ENCODE measurements at regions not wholly inside any gene's neighbourhood (a gene's known extent, or its start where the extent isn't known, plus 50 kb on each side); places are given as distances from the start of the nearest gene placed in this dataset.

- TF ChIP-seq, protein P1, sequence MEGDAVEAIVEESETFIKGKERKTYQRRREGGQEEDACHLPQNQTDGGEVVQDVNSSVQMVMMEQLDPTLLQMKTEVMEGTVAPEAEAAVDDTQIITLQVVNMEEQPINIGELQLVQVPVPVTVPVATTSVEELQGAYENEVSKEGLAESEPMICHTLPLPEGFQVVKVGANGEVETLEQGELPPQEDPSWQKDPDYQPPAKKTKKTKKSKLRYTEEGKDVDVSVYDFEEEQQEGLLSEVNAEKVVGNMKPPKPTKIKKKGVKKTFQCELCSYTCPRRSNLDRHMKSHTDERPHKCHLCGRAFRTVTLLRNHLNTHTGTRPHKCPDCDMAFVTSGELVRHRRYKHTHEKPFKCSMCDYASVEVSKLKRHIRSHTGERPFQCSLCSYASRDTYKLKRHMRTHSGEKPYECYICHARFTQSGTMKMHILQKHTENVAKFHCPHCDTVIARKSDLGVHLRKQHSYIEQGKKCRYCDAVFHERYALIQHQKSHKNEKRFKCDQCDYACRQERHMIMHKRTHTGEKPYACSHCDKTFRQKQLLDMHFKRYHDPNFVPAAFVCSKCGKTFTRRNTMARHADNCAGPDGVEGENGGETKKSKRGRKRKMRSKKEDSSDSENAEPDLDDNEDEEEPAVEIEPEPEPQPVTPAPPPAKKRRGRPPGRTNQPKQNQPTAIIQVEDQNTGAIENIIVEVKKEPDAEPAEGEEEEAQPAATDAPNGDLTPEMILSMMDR (IDR thresholded peaks at IDR 0.05; ENCODE audit: insufficient read depth, low read depth, low read length, missing control alignments), result no peak
- DNase-seq (ENCODE audit: low read depth), result no peak
- no peak overlapping the region for H3K4me3 ChIP-seq (ENCODE audit: low read length)
Observed at GRCh38 chr3:95607926-95608325, 1206.5 kb upstream of the EPHA6 start.

DNA sequence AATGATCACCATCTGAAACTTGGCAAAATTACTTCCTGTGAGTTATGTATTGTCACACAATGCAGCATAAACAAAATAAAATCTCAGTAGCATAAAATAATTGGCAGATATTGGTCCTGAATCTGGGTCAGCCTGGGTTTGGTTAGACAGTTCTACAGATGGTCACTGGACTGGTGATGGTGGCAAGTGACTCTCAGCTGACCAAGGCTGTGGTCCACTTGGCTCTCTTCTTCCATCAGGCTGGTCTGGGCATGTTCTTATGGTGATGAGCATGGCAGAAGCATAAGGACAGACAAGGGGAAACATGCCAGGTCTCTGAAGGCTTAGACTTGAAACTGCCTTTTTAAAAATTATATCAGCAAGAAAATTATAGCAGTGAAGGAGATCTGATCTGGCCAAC, 1205.0 kb upstream of the EPHA6 start:
- no peak overlapping the region for H3K4me3 ChIP-seq (ENCODE audit: low read length)
- DNase-seq (ENCODE audit: low read depth), result no peak
- TF ChIP-seq, protein P1 (IDR thresholded peaks at IDR 0.05; ENCODE audit: insufficient read depth, low read depth, low read length, missing control alignments), result no peak

DNA sequence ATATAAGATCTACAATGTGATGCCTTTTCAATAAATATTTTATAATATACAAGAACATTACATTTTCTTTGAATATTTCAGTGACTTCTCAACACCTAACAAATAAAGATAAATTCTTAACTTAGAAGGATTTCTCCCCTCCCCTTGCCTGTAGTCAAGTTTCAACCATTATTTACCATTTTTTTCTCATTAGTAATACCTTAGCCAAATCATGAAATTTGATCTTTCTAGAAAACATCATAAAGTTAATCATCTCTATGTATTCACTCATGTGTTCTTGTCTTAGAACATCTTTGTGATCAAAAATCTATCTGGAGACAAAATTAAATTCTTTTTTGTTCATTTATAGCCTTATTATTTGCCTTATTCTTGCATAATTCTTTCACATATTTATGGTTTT, 1201.8 kb upstream of the EPHA6 start:
- TF ChIP-seq, protein P1 (IDR thresholded peaks at IDR 0.05; ENCODE audit: insufficient read depth, low read depth, low read length, missing control alignments), result no peak
- no peak for DNase-seq (ENCODE audit: low read depth)
- H3K4me3 ChIP-seq (ENCODE audit: low read length), result no peak overlapping the region

GRCh38 chr3:95613993-95614392, 1200.4 kb upstream of the EPHA6 start:
- no peak overlapping the region for H3K4me3 ChIP-seq (ENCODE audit: low read length)
- no peak for DNase-seq (ENCODE audit: low read depth)
- TF ChIP-seq, protein P1 (IDR thresholded peaks at IDR 0.05; ENCODE audit: insufficient read depth, low read depth, low read length, missing control alignments), result no peak

DNA sequence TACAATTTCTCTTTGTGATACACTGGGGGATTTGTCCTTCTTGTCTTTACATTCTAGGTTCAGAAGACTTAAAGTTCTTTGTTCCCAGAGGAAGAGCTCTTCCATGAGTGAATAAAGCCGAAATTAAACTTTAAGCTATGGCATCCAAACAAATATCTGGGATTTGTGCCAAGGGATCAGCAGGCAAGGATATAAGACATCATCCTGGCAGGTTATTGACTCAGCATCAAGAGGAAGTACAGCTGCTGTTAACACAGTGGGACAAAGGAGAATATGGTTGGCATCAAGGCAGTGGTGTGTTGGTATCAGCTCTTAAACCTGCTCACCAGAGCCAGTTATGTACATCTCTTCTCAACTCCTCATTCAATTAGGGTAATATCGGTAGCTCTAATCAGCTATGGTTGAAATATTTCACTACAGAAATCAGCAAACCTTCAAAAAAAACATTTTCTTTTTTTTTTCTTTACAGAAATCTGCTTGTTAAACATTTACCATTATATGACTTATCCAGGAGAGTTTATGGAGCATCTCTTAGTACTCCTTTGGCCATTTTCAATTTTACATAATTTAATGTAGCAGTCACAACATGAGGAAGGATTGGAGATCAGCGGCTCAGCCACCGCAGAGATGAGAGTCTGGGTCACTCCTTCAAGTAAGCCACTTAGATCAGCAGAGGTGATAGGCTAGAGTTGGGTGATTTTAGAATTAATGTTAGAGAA, 1198.6 kb upstream of the EPHA6 start:
- H3K4me3 ChIP-seq (ENCODE audit: low read length), result no peak overlapping the region
- TF ChIP-seq, protein P1 (IDR thresholded peaks at IDR 0.05; ENCODE audit: insufficient read depth, low read depth, low read length, missing control alignments), result no peak
- DNase-seq (ENCODE audit: low read depth), result peak; percentile 9

DNA sequence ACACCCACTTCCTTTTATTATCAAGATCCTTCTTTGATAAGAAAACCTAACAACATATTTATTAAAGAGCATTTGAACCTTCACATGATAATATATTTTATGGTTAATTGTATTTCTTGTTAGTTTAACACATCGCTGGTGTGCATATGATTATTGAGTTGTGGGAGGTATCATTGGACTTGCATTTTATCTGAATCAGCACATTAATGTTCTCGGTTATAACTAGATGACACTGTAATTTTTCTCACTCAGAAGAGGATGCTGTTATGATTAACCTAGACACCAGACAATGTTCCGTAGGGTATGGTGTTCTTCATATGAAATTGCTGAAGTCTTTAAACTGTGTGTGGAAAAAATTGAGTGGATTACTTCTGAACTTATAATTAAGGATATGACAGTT, 1188.3 kb upstream of the EPHA6 start:
- TF ChIP-seq, protein P1 (IDR thresholded peaks at IDR 0.05; ENCODE audit: insufficient read depth, low read depth, low read length, missing control alignments), result no peak
- H3K4me3 ChIP-seq (ENCODE audit: low read length), result no peak overlapping the region

GRCh38 chr3:95627293-95627692, 1187.1 kb upstream of the EPHA6 start:
- no peak for DNase-seq (ENCODE audit: low read depth)
- H3K4me3 ChIP-seq (ENCODE audit: low read length), result no peak overlapping the region
- TF ChIP-seq, protein P1 (IDR thresholded peaks at IDR 0.05; ENCODE audit: insufficient read depth, low read depth, low read length, missing control alignments), result no peak

More for the DNA sequence above, 1188.3 kb upstream of the EPHA6 start:
- no peak for DNase-seq (ENCODE audit: low read depth)

Measured in epithelial cell of esophagus (primary cell).